CD4-positive, alpha-beta T cell treated with Interleukin-2 at 100 ng/mL for 4 hours (primary cell): ENCODE measurements at regions not wholly inside any gene's neighbourhood (a gene's known extent, or its start where the extent isn't known, plus 50 kb on each side); places are given as distances from the start of the nearest gene placed in this dataset.
"Not testable (repeated sequence)": the region's sequence is repeated elsewhere in the genome, so short reads cannot be mapped to it uniquely, and the experiment has no call there.

Source experiments
- DNase-seq: peaks from one replicate; pipeline ENCODE4 v3.0.0-alpha.2; 2020; ENCODE audit warnings: low spot score

DNA sequence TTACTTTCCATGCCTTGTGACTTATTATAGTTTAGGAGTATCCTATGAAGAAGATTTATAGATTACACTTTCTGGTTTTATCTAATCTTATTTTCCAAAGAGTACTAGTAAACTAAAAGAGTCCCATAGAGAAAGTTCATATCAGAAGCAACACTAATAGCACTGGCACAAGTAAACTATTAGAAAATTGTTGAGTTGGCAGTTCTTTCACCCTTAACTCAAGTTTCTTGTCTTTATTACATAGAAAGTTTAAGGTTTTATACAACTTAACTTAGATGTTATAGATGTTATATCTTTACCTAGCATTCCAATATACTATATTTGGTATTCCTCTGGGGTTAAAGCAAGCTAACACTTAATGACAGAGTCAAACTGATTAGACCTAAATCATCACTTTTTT lies 437.8 kb upstream of the ARRDC3 start:
- no peak for DNase-seq

DNA sequence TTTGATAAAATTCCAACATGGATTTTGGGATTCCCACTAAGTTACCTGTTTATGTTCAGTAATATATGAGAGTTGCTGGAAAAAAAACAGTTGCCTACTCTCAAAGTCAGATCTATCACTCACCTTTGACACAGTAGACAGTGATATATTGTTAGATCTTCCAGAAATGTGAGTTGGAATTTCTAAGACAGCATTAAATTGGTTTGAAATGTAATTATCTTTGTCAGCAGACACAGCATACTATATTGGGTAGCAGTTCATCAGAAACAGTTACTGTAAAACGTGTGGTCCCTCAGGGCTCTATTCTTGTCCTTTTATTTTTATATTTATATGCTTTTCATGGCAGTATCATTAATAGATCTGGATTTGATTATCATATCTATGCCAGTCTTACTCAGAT lies 433.6 kb upstream of the ARRDC3 start:
- DNase-seq = no peak

DNA sequence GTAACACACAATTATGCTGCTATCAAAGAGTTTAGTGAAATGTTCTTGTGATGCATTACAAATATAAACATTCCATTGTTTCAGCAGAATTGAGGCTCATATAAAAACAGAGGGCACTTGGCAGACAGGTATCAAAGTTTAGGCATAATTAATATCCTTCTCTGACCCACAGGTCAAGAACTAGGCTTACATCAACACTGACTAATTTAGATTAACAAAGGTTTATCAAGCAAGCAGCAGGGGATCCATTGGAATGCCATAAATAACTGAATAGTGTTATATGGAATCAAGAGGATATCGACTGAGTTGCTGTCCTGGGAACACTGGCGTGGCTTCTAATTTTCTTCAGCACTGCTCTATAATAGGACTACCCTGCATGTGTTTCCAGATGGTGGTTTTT lies 414.5 kb upstream of the ARRDC3 start:
- no peak for DNase-seq

- DNase-seq = no peak
Observed at GRCh38 chr5:91794856-91795548, 411.9 kb upstream of the ARRDC3 start.

GRCh38 chr5:91794455-91794854 lies 411.3 kb upstream of the ARRDC3 start:
- DNase-seq = no peak

- no peak for DNase-seq
Observed at GRCh38 chr5:91787718-91788117, 404.6 kb upstream of the ARRDC3 start.

DNA sequence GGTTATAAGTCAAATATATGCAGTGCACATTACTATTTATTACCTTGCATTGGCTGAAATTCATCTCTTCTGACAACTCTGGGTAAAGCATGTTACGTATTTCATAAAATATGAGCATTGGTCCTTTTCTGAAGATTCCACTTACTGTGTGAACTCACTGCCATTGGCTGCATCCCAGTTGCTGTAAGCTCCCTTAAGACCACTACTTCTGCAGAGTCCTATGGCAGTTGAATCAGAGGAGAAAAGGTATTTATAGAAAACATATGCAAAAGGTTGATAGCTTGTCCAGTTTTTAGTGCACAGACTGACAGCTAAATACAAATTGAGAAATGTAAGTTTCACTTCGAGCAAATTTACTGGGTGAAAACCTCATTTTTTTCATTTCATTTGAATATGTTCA lies 394.6 kb upstream of the ARRDC3 start:
- no peak for DNase-seq

- no peak for DNase-seq
Observed at GRCh38 chr5:91776249-91776648, 393.1 kb upstream of the ARRDC3 start.

GRCh38 chr5:91770400-91770799 lies 387.3 kb upstream of the ARRDC3 start:
- no peak for DNase-seq

- not testable (repeated sequence) for DNase-seq
Observed at GRCh38 chr5:91757383-91757782, 374.3 kb upstream of the ARRDC3 start.

GRCh38 chr5:91754990-91755389 lies 371.9 kb upstream of the ARRDC3 start:
- DNase-seq = no peak

- DNase-seq = not testable (repeated sequence)
Observed at GRCh38 chr5:91744470-91744869, 361.4 kb upstream of the ARRDC3 start.

- DNase-seq = no peak
Observed at GRCh38 chr5:91742550-91742949, 359.4 kb upstream of the ARRDC3 start.

DNA sequence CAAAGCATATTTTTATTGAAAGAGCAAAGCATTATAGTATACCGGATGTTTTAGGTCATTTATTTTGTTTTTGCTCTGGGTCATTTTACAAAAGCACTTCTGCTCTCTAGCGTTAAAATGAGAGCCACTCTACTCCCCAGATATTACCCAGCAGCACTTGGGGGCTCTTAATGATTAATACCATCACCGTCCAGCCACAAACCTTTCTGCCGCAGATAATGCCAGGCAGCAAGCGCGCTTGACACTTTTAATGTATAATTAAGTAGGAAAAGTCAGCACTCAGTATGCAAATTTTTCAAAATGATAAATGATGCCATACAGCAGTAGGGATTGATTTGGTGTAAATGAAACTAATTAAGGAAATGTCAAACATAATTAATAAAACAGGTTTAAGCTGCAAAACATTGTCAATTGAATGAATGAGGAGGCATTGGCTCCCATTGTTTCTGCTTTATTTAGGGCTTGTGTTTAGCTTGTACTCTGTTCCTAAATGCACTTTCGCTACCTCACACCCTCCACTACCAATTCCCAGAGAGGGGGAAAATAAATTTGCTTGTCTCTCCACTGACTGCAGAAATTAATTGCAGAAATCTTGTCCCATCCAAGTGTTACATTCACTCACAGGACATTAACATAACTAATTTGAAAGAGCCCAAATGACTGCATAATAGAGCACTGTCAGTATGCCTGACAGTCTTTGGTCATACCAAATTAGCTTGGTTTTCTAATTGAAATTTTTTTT lies 358.8 kb upstream of the ARRDC3 start:
- no peak for DNase-seq

DNA sequence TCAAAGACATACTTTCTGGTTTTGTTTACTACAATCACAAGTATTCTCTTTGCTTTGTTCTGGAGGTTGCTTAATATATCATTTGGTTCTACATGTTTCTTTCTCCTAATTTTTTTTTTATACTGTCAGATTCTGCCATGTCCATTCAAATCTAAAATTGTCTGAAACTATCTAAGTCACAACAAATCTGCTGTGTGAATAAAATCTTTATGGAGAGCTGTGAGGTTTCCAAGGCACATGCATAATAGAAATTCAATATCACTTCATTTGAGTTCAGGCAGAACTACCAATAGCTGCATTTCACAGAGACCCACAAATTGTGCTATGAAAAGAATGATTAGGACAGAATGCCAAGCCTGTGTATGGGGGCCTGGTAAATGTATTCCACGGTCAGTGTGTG lies 346.9 kb upstream of the ARRDC3 start:
- DNase-seq = no peak

GRCh38 chr5:91727463-91727862 lies 344.3 kb upstream of the ARRDC3 start:
- DNase-seq = no peak

- no peak for DNase-seq
Observed at GRCh38 chr5:91722736-91723467, 339.8 kb upstream of the ARRDC3 start.

- no peak for DNase-seq
Observed at GRCh38 chr5:91712718-91713117, 329.6 kb upstream of the ARRDC3 start.

GRCh38 chr5:91707521-91707841 lies 324.4 kb upstream of the ARRDC3 start:
- DNase-seq = no peak

DNA sequence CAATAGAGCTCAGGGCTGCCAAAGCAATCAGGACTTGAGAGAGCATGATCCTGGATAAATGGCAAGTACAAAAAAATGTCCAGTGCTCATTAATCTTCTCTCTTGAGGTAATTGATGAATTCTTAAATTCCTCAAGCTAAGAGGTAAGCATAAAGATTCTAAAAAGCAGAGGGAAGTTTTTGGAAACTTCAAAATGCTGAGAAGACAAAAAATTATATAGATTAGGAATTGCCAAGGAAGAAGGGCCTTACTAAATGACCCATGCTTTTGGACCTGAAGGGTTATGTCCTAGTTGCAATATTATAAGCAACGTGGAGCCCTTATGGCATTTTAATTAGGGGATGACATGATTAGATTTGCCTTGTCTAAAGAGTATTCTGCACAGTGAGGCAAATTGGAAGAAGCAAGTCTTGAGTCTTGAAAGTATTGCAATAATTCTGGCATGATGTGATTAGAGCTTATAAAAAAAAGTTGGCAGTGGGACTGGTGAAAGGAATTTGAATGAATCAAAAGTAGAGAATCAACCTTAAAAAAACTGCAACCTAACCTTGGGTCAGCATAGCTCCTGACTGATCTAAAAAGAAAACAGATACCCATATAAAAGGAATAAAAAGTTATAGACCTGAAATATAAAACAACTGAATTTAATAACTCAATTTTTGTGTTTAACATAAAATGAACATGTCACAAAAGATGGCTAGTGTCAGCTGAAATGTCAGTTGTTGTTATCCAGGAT lies 323.8 kb upstream of the ARRDC3 start:
- DNase-seq = no peak

DNA sequence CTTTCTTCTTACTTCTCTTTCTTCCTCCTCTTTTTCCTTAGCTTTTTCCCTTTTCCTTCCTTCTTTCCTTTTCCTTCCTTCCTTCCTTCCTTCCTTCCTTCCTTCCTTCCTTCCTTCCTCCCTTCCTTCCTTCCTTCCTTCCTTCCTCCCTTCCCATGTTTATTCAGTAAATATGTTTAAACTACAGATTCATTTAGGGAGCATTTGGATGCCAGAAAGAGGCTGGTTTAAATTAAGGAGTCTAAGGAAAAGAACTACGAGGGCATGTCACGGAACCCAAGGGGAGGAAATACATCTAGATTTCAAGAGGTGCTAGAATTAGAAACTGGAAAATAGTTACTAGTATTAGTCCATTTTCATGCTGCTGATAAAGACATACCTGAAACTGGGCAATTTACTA lies 320.0 kb upstream of the ARRDC3 start:
- DNase-seq = no peak

DNA sequence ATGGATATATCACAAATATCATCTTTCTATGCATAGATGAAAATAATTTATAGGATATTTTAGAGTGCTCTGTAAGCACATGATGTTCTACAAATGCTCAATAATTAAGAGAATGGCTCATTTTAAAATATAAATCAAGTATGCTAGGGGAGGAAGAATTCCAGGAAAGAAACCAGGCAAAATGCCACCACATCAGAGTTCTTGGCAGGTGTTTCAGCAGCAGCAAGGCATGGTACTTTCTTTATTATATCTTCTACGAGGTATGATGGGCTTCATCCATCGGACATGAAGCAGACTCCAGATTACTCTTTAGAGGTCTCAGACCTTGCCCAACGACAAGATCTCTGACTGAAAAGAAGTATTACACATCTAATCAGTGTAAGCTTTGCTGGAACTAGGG lies 316.3 kb upstream of the ARRDC3 start:
- DNase-seq = no peak

GRCh38 chr5:91691592-91691991 lies 308.5 kb upstream of the ARRDC3 start:
- DNase-seq = no peak
